SIG-M5 treated with dmso at 0.1 percent for 504 hours (cell line): ENCODE measurements at regions not wholly inside any gene's neighbourhood (a gene's known extent, or its start where the extent isn't known, plus 50 kb on each side); places are given as distances from the start of the nearest gene placed in this dataset.

Experiments used
- DNase-seq: peaks from one replicate; lab custom pipeline; 2025; ENCODE audit not compliant: unreplicated experiment; lab: John Stamatoyannopoulos, UW

GRCh38 chr9:28542928-28543327, 969.6 kb upstream of the C9orf72 start:
- no peak for DNase-seq

GRCh38 chr9:28547527-28547926, 974.2 kb upstream of the C9orf72 start:
- no peak for DNase-seq

- DNase-seq = no peak
Observed at GRCh38 chr9:28563291-28563934, 990.1 kb upstream of the C9orf72 start.

- no peak for DNase-seq
Observed at GRCh38 chr9:28583832-28584231, 1010.6 kb upstream of the C9orf72 start.

- no peak for DNase-seq
Observed at GRCh38 chr9:28584542-28584941, 1011.3 kb upstream of the C9orf72 start.

GRCh38 chr9:28587052-28587451, 1013.8 kb upstream of the C9orf72 start:
- DNase-seq = no peak

- no peak for DNase-seq
Observed at GRCh38 chr9:28598408-28598807, 1025.1 kb upstream of the C9orf72 start.

GRCh38 chr9:28600226-28600625, 1026.9 kb upstream of the C9orf72 start:
- DNase-seq = no peak

- no peak for DNase-seq
Observed at GRCh38 chr9:28607843-28608242, 1034.6 kb upstream of the C9orf72 start.

GRCh38 chr9:28610339-28610738, 1037.1 kb upstream of the C9orf72 start:
- DNase-seq = no peak

- DNase-seq = no peak
Observed at GRCh38 chr9:28616310-28616709, 1043.0 kb upstream of the C9orf72 start.

GRCh38 chr9:28620011-28620410, 1046.7 kb upstream of the C9orf72 start:
- no peak for DNase-seq

GRCh38 chr9:28620661-28621060, 1047.4 kb upstream of the C9orf72 start:
- DNase-seq = no peak

GRCh38 chr9:28624771-28625170, 1051.5 kb upstream of the C9orf72 start:
- DNase-seq = no peak

GRCh38 chr9:28628031-28628430, 1054.8 kb upstream of the C9orf72 start:
- DNase-seq = no peak

GRCh38 chr9:28648723-28649122, 1075.4 kb upstream of the C9orf72 start:
- no peak for DNase-seq

- no peak for DNase-seq
Observed at GRCh38 chr9:28650327-28650726, 1077.0 kb upstream of the C9orf72 start.

GRCh38 chr9:28651050-28651722, 1077.9 kb upstream of the C9orf72 start:
- no peak for DNase-seq

GRCh38 chr9:28653216-28653615, 1079.9 kb upstream of the C9orf72 start:
- DNase-seq = no peak

- DNase-seq = no peak
Observed at GRCh38 chr9:28656727-28657126, 1083.4 kb upstream of the C9orf72 start.

GRCh38 chr9:28661853-28662252, 1088.6 kb upstream of the C9orf72 start:
- no peak for DNase-seq

GRCh38 chr9:28662675-28663074, 1089.4 kb upstream of the C9orf72 start:
- no peak for DNase-seq

- DNase-seq = no peak
Observed at GRCh38 chr9:28668158-28668557, 1094.9 kb upstream of the C9orf72 start.
